Nephron (organoid): ENCODE measurements at regions not wholly inside any gene's neighbourhood (a gene's known extent, or its start where the extent isn't known, plus 50 kb on each side); places are given as distances from the start of the nearest gene placed in this dataset.
A peak's percentile ranks its signal among the peaks of the same experiment; 100 is the strongest.

Source experiments
- H3K27ac Mint-ChIP-seq, 3 experiments: 2 replicates each; pipeline ENCODE4 v1.8.0; 2020; ENCODE audit warnings: mixed read lengths in 3 of 3, mild to moderate bottlenecking in 2 of 3, moderate library complexity in 1 of 3
- H3K27me3 Mint-ChIP-seq: 2 replicates; pipeline ENCODE4 v1.8.0; 2021; ENCODE audit warnings: low read depth, mild to moderate bottlenecking, moderate library complexity, mixed read lengths
- H3K36me3 Mint-ChIP-seq: 2 replicates; pipeline ENCODE4 v1.8.0; 2020; ENCODE audit warnings: low read depth, mixed read lengths
- H3K4me1 Mint-ChIP-seq: 2 replicates; pipeline ENCODE4 v1.8.0; 2020; ENCODE audit warnings: mixed read lengths
- H3K4me3 Mint-ChIP-seq, 3 experiments: 2 replicates each; pipeline ENCODE4 v1.8.0; 2020; ENCODE audit warnings: mild to moderate bottlenecking in 3 of 3, mixed read lengths in 3 of 3, moderate library complexity in 2 of 3
- H3K9me3 Mint-ChIP-seq: 2 replicates; pipeline ENCODE4 v1.8.0; 2020; ENCODE audit warnings: mixed read lengths
- TF ChIP-seq, protein P1 (sequence below), 3 experiments: fragments of 200-600 bp; sonication (generic); IDR thresholded peaks; one replicate each; pipeline ENCODE4 v1.5.0; 2021; ENCODE audit warnings: antibody characterized with exemption in 3 of 3; ENCODE audit not compliant: unreplicated experiment in 3 of 3

- no peaks in the 10 kb centered on the region for H3K27me3 Mint-ChIP-seq
- peaks cover 28% of the 10 kb centered on the region for H3K4me1 Mint-ChIP-seq
- H3K36me3 Mint-ChIP-seq = no peaks in the 10 kb centered on the region
- H3K27ac Mint-ChIP-seq = peak overlapping the region; percentile 4 to 93 (median 26)
- no peaks in the 10 kb centered on the region for H3K9me3 Mint-ChIP-seq
- no peak overlapping the region for H3K4me3 Mint-ChIP-seq
- TF ChIP-seq, protein P1, sequence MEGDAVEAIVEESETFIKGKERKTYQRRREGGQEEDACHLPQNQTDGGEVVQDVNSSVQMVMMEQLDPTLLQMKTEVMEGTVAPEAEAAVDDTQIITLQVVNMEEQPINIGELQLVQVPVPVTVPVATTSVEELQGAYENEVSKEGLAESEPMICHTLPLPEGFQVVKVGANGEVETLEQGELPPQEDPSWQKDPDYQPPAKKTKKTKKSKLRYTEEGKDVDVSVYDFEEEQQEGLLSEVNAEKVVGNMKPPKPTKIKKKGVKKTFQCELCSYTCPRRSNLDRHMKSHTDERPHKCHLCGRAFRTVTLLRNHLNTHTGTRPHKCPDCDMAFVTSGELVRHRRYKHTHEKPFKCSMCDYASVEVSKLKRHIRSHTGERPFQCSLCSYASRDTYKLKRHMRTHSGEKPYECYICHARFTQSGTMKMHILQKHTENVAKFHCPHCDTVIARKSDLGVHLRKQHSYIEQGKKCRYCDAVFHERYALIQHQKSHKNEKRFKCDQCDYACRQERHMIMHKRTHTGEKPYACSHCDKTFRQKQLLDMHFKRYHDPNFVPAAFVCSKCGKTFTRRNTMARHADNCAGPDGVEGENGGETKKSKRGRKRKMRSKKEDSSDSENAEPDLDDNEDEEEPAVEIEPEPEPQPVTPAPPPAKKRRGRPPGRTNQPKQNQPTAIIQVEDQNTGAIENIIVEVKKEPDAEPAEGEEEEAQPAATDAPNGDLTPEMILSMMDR (IDR thresholded peaks at IDR 0.05; ENCODE audit: unreplicated experiment in 3 of 3) = no peak
Measured at GRCh38 chr10:88207121-88207546, 343.7 kb downstream of the PTEN start.

DNA sequence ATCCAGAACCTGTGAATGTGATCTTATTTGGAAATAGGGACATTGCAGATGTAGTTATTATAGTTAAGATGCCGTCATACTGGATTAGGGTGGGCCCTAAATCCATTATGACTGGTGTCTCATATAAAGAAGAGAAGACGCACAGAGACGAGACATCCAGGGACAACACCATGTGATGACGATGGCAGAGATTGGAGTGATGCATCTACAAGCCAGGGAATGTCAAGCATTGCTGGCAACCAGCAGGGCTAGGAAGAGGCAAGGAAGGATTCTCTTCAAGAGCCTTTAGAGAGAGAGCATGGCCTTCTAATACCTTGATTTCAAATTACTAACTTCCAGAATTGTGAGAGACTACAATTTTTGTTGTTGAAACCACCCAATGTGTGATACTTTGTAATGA lies 345.8 kb downstream of the PTEN start:
- peak overlapping the region in 1 of 3 experiments; percentile 11 for H3K27ac Mint-ChIP-seq
- peaks cover 28% of the 10 kb centered on the region for H3K4me1 Mint-ChIP-seq
- TF ChIP-seq, protein P1 (IDR thresholded peaks at IDR 0.05; ENCODE audit: unreplicated experiment in 3 of 3) = no peak
- H3K36me3 Mint-ChIP-seq = no peaks in the 10 kb centered on the region
- H3K9me3 Mint-ChIP-seq = no peaks in the 10 kb centered on the region
- peaks cover 3% of the 10 kb centered on the region for H3K27me3 Mint-ChIP-seq
- H3K4me3 Mint-ChIP-seq = no peak overlapping the region

GRCh38 chr10:88209837-88210561 lies 346.6 kb downstream of the PTEN start:
- H3K27me3 Mint-ChIP-seq = peaks cover 3% of the 10 kb centered on the region
- no peak overlapping the region for H3K4me3 Mint-ChIP-seq
- peak overlapping the region in 2 of 3 experiments; percentile 9 to 29 for H3K27ac Mint-ChIP-seq
- no peaks in the 10 kb centered on the region for H3K9me3 Mint-ChIP-seq
- H3K4me1 Mint-ChIP-seq = peaks cover 28% of the 10 kb centered on the region
- no peaks in the 10 kb centered on the region for H3K36me3 Mint-ChIP-seq
- TF ChIP-seq, protein P1 (IDR thresholded peaks at IDR 0.05; ENCODE audit: unreplicated experiment in 3 of 3) = no peak

- Mint-ChIP-seq H3K9me3 (no peaks in the 10 kb centered on the region), H3K4me3 (no peak overlapping the region), H3K4me1 (peaks cover 20% of the 10 kb centered on the region), H3K27ac (no peak overlapping the region), H3K36me3 (no peaks in the 10 kb centered on the region), H3K27me3 (peaks cover 3% of the 10 kb centered on the region)
- TF ChIP-seq, protein P1 (IDR thresholded peaks at IDR 0.05; ENCODE audit: unreplicated experiment in 3 of 3) = no peak
Measured at GRCh38 chr10:88211230-88211629, 347.8 kb downstream of the PTEN start.

DNA sequence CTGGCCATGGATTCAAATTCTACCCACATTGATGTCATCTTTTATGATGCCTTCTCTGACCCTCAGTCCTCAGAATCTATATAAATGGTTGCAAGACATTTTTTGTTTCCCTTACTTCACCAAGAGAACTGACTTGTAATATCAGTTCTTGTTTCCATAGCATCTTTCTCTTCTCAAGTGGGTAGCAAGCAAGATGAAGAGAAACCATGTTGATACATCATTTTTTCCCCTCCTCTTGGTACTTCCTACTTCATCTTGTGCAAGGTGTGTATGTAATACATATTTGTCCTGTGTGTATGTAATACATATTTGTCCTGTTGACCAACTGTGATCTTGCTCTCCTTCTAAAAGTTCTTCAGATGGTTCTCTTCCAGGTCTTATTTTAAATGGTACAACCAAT lies 348.6 kb downstream of the PTEN start:
- Mint-ChIP-seq H3K4me3 (no peak overlapping the region), H3K27me3 (peaks cover 7% of the 10 kb centered on the region), H3K36me3 (no peaks in the 10 kb centered on the region), H3K4me1 (peaks cover 11% of the 10 kb centered on the region), H3K27ac (no peak overlapping the region), H3K9me3 (no peaks in the 10 kb centered on the region)
- TF ChIP-seq, protein P1 (IDR thresholded peaks at IDR 0.05; ENCODE audit: unreplicated experiment in 3 of 3) = no peak

DNA sequence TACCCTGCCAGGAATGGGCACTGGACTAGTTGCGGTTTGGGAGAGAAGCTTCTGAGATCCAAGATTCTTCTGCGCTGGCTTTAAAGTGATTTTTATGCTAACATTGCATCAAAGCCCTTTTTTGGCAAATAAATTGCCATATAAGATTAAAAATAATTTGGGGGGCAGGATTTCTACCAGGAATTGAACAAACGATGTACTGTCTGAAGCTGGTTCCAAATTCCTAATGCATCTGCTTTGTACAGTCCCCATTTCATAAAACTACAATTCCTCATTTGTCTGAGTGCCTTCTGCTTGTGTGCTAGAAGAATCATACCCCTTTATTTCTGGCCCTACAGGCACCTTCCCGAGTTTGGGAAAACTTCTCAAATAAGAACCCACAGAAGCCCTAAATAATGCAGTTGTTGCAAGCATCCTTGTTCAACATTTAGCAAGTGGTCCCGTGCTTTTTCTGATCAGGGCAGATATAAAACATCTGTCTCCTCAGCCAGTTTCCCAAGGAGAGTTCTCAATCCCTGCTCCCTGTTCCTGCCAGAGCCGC lies 349.7 kb downstream of the PTEN start:
- Mint-ChIP-seq H3K9me3 (no peaks in the 10 kb centered on the region), H3K27me3 (peaks cover 8% of the 10 kb centered on the region), H3K4me1 (peaks cover 9% of the 10 kb centered on the region), H3K36me3 (no peaks in the 10 kb centered on the region), H3K27ac (no peak overlapping the region), H3K4me3 (no peak overlapping the region)
- TF ChIP-seq, protein P1 (IDR thresholded peaks at IDR 0.05; ENCODE audit: unreplicated experiment in 3 of 3) = no peak
